ENCODE measurements at regions not wholly inside any gene's neighbourhood (a gene's known extent, or its start where the extent isn't known, plus 50 kb on each side); places are given as distances from the start of the nearest gene placed in this dataset.

DNA sequence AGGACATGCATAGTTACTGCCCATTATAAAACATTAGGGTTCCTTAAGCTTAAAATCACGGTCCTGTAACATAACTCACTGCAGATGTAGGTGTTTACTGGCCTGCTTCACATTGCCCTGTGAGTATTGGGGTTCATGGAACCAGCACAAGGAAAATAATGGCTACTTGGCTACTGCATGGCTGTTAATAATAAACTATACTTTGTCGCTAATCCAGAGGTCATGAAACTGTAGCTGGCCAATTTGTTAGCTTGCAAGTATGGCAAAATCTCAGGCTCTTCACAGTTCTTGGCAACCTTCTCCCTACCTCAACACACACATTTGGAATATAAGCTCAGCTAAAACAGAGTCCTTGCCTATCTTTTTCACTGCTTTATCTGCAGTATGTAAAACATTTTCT, 274.0 kb upstream of the NR5A2 start:
- ChIA-PET POLR2A (no interaction called here), CTCF (no interaction called here)
- Mint-ChIP-seq H3K4me1 (ENCODE audit: low read depth) (no peaks in the 10 kb centered on the region), H3K4me3 (no peak overlapping the region), H3K36me3 (ENCODE audit: low read depth) (no peaks in the 10 kb centered on the region), H3K27me3 (peaks cover 22% of the 10 kb centered on the region), H3K9me3 (no peaks in the 10 kb centered on the region), H3K27ac (no peak overlapping the region)
- DNase-seq (no peak), ATAC-seq (no peak)
- intact Hi-C loops (cut with micrococcal nuclease): no loop called here
- TF ChIP-seq, protein P1, sequence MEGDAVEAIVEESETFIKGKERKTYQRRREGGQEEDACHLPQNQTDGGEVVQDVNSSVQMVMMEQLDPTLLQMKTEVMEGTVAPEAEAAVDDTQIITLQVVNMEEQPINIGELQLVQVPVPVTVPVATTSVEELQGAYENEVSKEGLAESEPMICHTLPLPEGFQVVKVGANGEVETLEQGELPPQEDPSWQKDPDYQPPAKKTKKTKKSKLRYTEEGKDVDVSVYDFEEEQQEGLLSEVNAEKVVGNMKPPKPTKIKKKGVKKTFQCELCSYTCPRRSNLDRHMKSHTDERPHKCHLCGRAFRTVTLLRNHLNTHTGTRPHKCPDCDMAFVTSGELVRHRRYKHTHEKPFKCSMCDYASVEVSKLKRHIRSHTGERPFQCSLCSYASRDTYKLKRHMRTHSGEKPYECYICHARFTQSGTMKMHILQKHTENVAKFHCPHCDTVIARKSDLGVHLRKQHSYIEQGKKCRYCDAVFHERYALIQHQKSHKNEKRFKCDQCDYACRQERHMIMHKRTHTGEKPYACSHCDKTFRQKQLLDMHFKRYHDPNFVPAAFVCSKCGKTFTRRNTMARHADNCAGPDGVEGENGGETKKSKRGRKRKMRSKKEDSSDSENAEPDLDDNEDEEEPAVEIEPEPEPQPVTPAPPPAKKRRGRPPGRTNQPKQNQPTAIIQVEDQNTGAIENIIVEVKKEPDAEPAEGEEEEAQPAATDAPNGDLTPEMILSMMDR (IDR thresholded peaks at IDR 0.05): no peak

DNA sequence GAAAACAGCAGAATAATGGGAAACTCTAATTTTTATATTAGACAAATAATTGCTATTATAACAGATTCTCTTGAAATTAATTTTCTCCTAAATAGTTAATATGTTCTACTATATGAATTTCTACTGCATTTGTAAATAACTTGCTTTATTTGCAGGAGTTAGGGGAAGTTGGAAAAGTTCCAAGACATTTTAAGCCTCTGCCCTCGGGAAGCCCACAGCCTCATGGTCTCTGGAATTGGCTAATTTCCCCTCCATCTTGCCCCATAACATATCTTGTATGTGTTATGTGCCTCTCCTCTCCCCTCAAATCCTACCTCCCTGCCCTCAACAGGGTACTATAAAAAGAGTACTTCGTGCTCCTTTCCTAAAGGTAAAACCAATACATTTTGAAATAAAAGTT, 271.4 kb upstream of the NR5A2 start:
- Mint-ChIP-seq H3K27me3 (peaks cover 21% of the 10 kb centered on the region), H3K27ac (no peak overlapping the region), H3K36me3 (ENCODE audit: low read depth) (no peaks in the 10 kb centered on the region), H3K9me3 (no peaks in the 10 kb centered on the region), H3K4me3 (no peak overlapping the region), H3K4me1 (ENCODE audit: low read depth) (no peaks in the 10 kb centered on the region)
- POLR2A ChIA-PET: interaction anchor here (0.6 kb wide), 1 partner anchor 14 kb away, joined by 3 read pairs; no protein-coding TSS in a partner anchor
- ATAC-seq (no peak), DNase-seq (no peak)
- CTCF ChIA-PET: no interaction called here
- TF ChIP-seq, protein P1 (IDR thresholded peaks at IDR 0.05): no peak
- intact Hi-C loops (cut with micrococcal nuclease): no loop called here

DNA sequence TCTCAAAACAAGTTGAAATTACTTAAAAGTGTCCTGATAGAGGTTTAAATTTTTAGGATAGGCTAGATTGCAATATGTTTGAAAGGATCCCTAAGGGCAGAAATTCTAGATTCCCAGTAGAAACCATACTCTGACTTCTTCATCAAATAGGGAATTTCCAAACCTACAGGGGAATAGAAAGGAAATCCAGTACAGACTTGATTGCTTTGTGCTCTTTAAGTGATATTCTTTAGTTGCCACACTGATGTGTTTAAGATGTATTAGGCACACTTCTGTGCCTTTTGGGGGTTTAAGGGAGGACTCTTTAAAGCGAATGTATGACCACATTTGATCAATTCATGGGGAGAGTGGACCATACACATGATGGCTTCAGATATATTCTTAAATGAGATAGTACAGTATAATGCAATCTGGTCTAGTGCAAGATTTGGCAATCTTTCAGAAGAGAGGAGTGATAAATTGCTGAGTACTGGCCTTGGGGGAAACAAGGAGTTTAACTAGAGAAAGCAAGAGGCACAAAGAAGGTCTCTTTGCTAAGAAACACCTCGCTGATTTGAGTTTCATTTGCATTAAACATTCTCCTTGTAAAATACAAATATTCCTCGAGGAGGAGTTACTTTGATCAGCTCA, 268.8 kb upstream of the NR5A2 start:
- no peak for DNase-seq
- ChIA-PET POLR2A (no interaction called here), CTCF (no interaction called here)
- H3K27ac Mint-ChIP-seq: no peak overlapping the region
- intact Hi-C loops (cut with micrococcal nuclease): no loop called here
- H3K27me3 Mint-ChIP-seq: peaks cover 27% of the 10 kb centered on the region
- H3K36me3 Mint-ChIP-seq (ENCODE audit: low read depth): no peaks in the 10 kb centered on the region
- H3K4me1 Mint-ChIP-seq (ENCODE audit: low read depth): no peaks in the 10 kb centered on the region
- TF ChIP-seq, protein P1 (IDR thresholded peaks at IDR 0.05): no peak
- no peaks in the 10 kb centered on the region for H3K9me3 Mint-ChIP-seq
- ATAC-seq: no peak
- H3K4me3 Mint-ChIP-seq: no peak overlapping the region

DNA sequence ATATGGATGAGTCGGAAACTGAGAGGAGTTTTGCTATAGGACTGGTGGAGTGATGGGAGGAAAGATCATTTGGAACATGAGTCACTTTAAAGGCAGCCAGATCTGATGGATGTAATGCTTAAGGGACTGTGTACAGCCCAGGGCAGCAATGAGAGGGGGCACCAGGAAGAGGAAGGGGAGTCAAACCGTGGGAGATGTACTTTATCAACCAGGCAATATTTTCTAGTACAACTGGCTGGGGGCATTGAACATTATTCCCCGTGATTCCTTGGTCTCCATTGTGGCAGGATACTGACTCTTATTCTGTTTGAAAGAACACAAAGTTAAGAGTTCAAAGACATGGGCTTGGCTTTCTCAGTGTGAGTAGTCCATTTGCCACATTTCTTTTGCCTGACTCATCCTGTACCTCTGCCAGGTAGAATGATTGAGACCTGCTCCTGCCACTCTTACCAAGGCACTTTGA, 268.2 kb upstream of the NR5A2 start:
- Mint-ChIP-seq H3K36me3 (ENCODE audit: low read depth) (no peaks in the 10 kb centered on the region), H3K9me3 (no peaks in the 10 kb centered on the region), H3K4me1 (ENCODE audit: low read depth) (no peaks in the 10 kb centered on the region), H3K4me3 (no peak overlapping the region), H3K27ac (no peak overlapping the region), H3K27me3 (peaks cover 27% of the 10 kb centered on the region)
- intact Hi-C loops (cut with micrococcal nuclease): no loop called here
- ChIA-PET POLR2A (no interaction called here), CTCF (no interaction called here)
- DNase-seq: no peak
- TF ChIP-seq, protein P1 (IDR thresholded peaks at IDR 0.05): no peak
- no peak for ATAC-seq

DNA sequence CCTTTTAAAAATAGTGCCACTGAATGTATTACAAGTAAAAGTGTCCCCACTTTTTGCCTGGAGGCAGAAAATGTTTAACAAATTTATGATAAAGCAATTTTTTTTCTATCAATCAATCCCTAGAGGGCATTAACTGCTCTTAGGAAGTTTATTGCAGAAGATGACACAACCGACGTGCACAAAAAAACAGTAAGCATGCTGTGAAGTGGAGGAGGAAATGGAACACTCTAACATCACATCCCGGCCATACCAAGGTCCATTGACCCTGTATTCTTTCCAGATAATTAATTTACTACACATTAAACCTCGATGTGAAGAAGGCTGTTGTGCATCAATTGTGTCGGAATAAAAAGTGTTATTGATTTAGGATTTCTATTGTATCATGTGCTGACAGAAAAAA, 264.9 kb upstream of the NR5A2 start:
- intact Hi-C loops (cut with micrococcal nuclease): no loop called here
- TF ChIP-seq, protein P1 (IDR thresholded peaks at IDR 0.05): no peak
- H3K36me3 Mint-ChIP-seq (ENCODE audit: low read depth): peaks cover 2% of the 10 kb centered on the region
- ChIA-PET POLR2A (no interaction called here), CTCF (no interaction called here)
- peaks cover 18% of the 10 kb centered on the region for H3K9me3 Mint-ChIP-seq
- no peaks in the 10 kb centered on the region for H3K4me1 Mint-ChIP-seq (ENCODE audit: low read depth)
- no peak overlapping the region for H3K27ac Mint-ChIP-seq
- ATAC-seq (no peak), DNase-seq (no peak)
- no peak overlapping the region for H3K4me3 Mint-ChIP-seq
- peaks cover 13% of the 10 kb centered on the region for H3K27me3 Mint-ChIP-seq

All from activated CD8-positive, alpha-beta T cell treated with anti-CD3 and anti-CD28 coated beads for 36 hours (primary cell).